ENCODE measurements at regions not wholly inside any gene's neighbourhood (a gene's known extent, or its start where the extent isn't known, plus 50 kb on each side); places are given as distances from the start of the nearest gene placed in this dataset.

DNA sequence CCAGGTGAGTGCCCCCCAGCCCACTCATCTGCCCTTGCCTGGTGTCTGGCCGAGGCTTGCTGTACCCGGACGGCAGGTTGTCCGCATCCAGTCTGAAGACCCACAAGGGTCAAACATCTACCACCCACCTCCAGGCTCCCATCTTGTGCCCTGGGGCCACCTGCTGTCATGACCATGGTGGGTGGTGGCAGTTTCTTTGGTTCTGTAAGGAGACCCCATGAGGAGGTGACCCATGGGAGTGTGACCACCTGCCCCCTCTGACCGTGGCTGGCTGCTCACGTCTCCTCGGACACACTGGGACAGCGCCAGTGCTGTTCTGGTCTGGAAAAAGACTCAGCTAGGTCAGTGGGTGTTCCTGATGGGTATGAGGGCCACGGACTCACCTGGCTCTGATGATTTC lies 93.9 kb downstream of the TEX29 start:
- TF ChIP-seq, protein P1, sequence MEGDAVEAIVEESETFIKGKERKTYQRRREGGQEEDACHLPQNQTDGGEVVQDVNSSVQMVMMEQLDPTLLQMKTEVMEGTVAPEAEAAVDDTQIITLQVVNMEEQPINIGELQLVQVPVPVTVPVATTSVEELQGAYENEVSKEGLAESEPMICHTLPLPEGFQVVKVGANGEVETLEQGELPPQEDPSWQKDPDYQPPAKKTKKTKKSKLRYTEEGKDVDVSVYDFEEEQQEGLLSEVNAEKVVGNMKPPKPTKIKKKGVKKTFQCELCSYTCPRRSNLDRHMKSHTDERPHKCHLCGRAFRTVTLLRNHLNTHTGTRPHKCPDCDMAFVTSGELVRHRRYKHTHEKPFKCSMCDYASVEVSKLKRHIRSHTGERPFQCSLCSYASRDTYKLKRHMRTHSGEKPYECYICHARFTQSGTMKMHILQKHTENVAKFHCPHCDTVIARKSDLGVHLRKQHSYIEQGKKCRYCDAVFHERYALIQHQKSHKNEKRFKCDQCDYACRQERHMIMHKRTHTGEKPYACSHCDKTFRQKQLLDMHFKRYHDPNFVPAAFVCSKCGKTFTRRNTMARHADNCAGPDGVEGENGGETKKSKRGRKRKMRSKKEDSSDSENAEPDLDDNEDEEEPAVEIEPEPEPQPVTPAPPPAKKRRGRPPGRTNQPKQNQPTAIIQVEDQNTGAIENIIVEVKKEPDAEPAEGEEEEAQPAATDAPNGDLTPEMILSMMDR (IDR thresholded peaks at IDR 0.05) = no peak

DNA sequence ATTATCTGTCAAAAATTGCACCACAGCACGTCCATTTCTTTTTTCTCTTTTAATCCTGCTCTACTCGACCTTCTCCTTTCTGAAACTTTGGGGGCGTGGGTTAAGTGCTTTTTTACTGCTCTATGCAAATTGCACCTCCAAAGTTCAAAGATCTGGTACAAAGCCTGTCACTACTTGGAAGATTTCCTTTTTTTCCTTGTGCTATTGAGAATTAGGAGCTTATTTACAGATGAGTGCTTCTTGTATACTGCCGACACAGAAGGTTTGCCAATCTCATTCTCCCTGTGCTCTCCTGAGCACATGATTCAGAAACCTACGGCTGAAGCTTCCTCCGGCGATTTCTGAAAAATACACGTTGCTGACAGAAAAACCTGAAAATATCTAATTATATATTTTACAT lies 94.8 kb downstream of the TEX29 start:
- TF ChIP-seq, protein P1 (IDR thresholded peaks at IDR 0.05) = no peak

DNA sequence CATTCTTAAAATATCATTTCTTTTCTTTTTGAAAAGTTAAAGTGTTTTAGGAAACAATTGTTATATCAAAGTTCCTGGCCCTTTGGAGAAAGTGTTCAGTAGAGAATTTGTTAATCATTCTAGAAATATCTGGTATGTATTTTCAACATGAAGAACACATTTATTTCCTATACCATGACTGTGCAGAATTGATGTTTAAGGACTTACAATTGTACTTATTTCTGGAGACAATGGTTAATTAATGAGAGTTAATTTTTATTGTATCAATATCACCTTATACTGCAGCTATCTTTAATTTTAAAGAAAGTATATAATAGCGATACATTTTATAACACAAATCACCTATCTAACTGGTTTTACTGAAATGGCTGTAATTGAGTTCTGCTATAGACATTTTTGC lies 95.3 kb downstream of the TEX29 start:
- TF ChIP-seq, protein P1 (IDR thresholded peaks at IDR 0.05) = no peak

DNA sequence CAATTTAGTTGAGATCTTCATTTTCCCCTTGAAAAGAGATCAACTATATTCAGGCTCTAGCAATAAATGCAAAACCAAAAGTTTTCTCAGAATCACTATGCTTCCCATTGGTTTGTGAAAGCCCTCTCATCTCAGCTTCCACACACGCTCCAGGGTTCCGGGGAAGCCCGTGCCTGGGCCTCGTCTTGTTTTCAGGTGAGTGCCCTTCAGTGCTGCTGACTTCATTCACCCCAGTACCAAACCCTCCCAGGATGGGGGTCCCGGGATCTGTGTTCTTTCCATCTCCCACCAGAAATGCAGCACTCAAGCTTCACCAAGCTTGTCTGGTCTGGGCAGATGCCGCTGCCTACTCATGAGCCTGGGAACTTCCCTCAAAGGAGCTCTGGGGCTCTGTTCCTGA lies 97.7 kb downstream of the TEX29 start:
- TF ChIP-seq, protein P1 (IDR thresholded peaks at IDR 0.05) = no peak

DNA sequence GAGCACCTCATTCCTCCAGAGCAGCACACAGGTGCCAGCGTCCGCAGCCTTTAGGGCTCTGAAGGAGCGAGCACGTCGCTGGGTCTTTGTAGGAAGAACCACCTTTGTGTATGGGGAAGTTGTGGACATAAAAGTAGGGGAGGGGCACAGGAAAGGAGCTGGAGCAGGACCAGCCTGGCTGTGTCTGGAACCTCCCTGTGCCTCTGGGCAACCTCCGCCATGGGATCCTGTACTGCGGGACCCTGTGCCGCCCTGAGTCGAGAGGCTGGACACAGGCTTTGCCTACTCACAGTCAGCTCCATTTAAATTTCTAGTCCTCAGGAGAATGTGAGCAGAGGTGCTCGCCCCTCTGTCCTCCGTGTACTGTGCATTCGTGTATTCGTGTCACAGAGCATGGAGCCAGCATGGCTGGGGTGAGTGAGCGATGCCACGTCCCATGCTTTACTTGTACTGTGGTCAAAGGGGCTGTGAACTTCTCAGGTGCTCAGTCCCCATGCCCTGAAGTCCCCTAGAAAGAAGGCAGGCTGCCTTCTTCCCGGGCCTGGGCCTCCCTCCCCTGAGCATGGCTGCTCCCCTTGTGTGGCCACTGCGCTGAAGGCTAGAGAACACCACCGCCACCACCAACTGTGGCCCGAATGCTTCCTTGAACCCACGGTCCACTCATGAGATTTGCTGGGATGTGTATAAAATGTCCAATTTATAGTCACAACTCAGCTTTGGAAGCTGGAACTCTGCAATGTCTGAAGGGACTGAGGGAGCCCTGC lies 99.9 kb downstream of the TEX29 start:
- TF ChIP-seq, protein P1 (IDR thresholded peaks at IDR 0.05) = no peak

DNA sequence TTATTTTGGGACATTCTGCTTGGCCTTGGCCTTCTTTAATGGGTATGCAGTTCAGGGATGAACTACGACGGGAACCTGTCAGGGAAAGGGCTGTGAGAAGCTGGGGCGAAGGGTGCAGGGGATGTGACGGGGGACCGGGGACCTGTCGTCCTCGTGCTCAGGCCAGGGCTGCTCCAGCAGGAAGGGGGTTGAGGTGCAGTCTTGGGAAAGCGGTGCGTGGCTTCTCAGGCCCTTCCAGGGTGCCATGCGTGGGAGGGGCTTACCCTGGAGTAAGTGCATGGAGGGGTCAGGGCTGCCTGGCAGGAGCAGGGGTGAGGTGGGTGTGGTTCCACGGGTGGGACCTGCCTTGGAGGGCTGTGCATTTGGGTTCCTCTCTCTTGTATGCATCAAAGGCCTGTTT lies 100.8 kb downstream of the TEX29 start:
- TF ChIP-seq, protein P1 (IDR thresholded peaks at IDR 0.05) = no peak

DNA sequence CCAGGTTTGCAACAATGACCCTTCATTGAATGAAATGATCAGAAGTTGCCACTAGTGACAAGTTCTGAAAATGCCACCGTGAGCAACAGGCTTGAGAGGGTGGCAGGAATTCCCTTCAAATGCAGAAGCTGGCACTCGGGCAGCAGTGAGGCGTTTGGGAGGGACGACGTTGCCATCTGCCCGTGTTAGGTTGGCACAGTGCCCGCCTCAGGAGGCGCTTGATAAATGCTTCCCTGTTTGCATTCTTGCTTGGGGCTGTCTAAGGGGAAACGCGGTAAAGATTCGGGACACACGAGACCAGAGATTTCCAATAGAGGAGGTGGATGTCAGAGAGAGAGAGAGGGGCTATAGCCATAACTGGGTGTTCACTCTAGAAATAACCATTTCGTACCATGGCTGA lies 101.9 kb downstream of the TEX29 start:
- TF ChIP-seq, protein P1 (IDR thresholded peaks at IDR 0.05) = no peak
